GM21529 (cell line): ENCODE measurements at regions not wholly inside any gene's neighbourhood (a gene's known extent, or its start where the extent isn't known, plus 50 kb on each side); places are given as distances from the start of the nearest gene placed in this dataset.

Experiments
- ATAC-seq: cut with Tn5 transposase; IDR thresholded peaks from one replicate; pipeline ENCODE4 v1.9.1; 2021; ENCODE audit not compliant: unreplicated experiment

DNA sequence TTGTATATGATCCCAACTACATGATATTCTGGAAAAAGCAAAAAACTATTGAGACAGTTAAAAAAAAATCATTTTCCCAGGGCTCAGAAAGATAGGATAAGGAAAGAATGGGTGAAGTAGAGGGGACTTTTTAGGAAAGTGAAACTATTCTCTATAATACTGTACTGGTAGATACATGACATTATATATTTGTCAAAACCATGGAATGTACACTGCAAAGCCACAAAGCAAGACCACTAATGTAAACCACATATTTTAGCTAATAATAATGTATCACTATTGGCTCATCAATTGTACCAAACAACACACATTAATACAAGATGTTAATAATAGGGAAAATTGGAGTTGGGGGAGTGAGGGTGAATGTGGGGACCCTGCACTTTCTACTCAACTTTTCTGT, 182.6 kb downstream of the EFNB2 start:
- no peak for ATAC-seq

DNA sequence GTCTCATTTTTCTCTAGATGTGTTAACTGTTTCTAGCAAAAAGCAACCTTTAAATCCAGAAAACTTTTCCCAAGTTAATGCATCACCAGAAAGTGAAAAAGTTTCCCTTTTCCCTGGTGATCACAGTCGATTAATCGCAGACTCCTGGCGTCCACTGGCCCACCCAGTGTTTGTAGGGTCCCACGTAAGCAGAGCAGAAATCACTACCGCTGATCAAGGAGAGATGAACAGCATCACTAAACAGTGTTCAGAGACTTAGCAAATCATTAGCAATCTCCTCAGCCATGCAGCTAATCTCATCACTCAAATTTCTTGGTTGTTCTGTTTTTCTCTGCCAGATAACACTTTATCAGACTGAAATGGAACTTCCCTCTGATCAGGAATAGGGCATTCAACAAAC, 184.2 kb downstream of the EFNB2 start:
- ATAC-seq, result no peak

DNA sequence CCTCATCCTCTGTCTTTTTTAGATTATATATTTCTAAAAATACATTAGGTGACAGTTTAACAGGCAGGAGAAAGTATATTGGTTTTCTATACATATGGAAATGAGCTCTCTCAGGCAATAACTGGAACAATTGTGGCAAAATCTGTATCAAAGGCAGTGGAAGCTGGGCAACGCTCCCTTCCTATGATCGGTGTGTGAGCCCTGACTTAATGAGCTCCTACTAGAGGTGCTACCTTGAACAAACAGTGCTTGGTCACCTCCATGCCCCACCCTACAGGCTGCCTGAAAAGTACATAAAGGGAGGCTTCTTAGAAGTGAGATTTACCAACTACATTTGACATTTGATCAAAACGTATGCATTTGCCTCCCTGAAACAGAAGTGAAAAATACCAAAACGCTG, 185.3 kb downstream of the EFNB2 start:
- no peak for ATAC-seq

DNA sequence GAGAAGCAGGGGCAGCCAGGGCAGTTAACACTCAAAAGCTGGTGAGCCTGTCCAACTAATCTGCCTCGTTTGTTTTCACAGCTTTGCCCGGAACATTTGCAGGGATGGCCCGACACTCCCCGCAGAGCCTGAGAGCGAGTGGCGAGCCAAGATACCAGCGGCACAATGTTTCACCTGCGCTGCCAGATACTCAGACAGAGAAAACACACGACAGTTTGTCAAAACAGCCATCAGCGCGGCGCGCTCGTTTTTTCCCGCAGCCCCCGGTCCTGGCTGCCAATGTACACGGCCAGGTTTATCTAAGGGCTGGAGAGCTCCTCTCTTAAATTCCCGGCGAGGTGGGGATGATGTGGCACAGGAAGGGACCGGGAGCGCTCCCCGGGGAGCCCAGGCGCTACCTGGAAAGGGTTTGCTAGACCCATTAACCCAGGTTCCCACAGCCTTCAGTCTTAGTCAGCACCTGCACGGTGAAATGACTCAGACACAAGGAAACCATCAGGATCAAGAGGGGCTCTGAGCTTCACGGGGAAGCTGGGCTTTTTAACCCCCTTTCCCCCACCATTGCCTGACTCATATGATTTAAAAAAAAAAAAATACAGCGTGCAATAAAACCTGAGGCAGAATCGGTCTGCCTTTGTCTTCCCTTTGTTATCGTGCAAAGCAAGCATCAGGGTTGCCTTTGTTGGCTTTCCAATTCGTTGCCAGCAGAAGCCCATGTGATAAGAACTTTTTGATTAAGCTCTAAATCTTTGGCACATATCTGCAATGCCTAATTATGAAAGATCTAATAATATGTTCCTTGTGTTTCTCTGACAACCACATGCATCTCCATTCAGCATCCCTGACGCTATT, 186.2 kb downstream of the EFNB2 start:
- no peak for ATAC-seq

DNA sequence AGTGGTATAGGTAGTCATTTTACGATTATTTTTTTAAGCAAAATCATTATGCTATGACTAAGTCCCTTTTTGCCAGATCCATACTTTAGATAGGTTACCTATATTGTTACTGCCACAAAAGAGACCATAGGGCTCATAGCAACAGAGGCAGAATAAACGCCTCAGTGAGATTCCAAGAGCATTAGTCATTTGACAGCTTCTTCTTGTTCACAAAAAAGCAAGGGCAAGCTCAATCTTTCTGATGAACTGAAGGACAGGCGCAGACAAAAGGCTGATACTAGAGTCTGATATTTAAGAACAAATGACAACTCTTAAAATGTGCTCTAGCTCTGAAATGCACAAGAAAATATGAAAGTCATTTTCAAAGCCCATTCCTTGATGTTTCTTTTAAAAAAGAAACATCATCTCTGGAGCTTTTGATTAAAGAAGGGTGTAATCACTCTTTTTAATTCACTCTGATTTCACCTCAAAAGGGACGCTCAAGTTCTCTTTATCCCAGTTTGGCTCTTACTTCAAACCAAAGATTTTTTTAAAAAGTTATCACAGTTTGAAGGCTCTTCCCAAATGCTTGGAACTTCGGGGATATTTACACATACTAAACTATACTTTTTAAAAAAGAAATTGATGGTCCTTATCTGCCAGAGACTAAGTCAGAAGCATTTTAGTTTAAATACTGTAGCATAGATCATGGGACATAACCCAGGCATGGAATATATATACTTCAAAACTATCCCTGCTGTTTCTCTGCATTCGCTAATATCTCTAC, 187.2 kb downstream of the EFNB2 start:
- ATAC-seq, result no peak

DNA sequence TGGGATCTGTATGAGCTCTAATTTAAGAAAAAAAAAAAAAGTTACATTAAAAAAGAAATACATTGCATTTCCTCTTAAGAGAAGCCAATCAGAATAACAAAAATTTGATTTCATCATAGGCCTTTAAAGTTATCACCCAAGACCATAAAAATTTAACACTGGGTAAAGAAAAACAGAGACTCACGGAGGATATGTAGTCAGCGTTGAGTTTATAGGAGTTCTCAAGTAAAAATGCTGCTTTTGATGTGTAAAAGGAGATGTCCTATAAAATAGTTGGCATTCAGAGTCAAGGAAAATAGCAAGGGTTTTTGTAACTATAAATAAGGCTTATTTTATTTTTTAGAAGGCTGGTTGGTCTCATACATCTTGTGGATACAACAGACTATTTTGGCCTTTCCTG, 191.1 kb downstream of the EFNB2 start:
- no peak for ATAC-seq

DNA sequence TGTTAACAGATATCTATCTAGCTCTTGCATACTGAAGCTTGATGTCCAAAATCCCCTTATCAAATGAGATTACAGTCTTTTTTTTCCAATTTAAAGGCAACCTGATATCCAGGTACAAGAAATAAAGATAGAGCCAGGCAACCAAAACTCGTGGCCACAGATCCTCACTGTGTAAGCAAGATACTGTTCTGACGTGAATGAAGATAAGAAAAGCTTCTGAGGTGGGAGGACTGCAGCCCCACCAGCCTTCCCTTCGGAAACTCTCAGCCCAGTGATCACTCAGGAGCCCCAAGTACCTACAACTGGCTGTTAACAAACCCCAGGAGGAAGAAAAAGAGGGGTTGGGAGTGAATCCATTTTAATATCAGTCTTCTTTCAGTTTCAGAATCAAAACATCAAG, 191.6 kb downstream of the EFNB2 start:
- ATAC-seq, result no peak

DNA sequence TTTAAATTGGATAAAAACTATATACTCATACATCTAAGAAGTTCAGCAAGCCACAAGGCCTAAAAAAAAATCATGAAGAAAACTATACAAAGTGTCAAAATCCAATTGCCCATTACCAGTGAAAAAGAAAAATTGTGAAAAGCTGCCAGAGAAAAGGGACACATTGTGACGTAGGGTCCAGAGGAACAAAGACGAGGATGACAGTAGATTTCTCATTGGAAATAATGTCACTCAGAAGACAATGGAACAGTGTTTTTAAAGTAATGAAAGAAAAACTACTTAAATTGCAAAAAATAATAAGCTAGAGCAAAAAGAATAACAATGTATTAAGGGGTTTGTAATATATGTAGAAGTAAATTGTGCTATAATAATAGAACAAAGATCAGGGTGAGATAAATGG, 195.2 kb downstream of the EFNB2 start:
- no peak for ATAC-seq

DNA sequence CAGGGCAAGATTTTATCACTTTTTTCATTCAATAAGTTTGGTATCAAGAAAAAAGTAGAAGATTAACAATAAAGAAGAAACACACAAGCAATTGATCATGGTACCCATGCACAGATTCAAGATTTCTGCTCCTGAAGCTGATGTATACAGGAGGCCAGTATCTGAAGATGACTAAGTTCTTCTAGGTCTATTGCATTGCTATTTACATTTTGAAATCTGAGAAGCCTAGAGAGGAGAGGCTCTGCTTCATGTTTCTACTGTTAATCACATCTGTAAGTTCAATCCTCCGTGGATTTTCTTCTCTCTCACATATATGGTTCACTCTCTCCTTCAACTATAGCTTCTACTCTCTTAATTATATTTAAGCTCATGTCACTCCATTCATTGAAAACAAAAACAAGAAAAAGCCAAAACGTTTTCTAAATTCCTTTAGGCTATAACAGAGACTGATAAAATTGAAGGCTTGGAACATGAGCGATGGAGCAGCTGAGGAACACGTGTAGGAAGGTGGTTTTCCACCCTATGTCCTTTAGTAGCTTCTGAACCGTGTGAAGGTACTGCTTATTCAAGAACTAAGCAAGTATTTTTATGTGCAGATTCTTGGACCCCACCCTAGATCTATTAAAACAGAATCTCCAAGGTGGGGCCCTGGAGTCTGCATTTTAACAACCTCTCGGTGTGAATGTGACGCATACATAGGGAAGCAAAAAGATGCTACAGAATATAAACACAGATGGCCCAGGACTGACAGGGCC, 198.2 kb downstream of the EFNB2 start:
- no peak for ATAC-seq

DNA sequence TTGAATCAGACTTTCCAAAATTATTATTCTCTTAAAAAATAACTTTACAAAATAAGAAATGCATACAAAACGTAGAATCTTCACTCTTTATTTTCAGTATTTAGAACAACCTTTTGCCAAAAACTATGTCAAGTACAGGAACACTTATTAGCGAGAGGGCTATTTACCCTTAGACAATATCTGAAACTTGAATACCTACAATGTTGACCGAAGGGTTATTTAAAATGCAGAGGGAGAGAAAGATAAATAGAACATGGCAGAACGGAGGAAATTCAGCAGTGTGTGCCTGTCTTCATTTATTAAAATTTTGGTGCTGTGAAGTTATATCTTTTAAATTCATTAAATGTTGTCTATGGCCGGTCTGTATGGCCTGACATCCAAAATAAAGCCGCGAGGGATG, 198.8 kb downstream of the EFNB2 start:
- ATAC-seq, result no peak

DNA sequence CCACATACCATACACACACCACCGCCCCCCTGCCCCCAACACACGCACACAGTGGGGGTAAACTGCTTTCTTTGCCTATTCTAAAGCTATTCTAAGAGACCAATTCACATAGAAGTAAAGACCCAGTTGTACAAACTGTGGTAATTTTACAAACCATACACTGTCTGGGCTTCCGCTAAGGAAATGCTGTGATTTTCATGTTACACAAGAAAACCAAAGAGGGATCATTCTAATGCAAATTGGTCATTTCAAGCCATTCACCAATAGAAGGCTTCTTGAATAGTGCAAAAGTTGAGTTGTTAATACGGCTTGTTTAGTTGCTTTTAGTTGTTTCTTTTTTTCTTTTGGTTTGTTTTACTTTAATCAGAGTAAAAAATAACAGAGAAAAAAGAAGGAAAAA, 202.8 kb downstream of the EFNB2 start:
- ATAC-seq, result no peak

DNA sequence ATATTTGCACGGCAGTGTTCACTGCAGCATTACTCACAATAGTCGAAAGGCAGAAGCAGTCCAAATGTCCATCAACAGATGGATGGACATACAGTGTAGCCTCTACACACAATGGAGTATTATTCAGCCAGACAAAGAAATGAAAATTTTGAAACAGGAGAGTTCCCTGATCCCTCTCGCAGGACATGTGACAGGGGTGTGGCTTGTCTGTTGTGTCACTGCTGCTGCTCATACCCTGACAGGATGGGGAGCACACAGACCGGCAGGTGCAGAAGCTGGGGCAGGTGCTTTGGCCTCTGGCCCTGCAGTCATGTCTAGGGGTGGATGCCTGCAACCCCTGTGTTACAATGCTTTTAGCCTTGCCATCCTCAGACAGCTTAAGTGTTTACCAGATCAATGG, 204.3 kb downstream of the EFNB2 start:
- no peak for ATAC-seq

DNA sequence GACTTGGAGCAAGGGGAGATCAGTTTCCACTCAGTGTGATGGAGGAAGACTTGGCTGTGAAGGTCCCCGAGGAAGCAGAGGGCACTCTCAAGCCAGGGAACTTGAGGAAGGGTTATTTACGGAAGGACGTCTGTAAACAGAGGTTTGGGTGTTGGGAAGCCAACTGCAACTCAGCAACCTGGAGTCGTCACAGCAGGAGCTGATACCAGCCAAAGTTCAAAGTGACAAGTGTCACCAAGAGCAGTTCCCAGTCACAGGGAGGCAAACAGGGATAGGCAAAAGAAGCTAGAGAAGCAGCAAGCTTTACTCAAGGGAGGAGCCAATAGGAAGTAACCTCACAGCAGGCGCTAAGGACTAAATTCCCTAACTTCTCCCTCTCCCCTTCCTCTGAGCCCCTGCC, 205.5 kb downstream of the EFNB2 start:
- ATAC-seq, result no peak

DNA sequence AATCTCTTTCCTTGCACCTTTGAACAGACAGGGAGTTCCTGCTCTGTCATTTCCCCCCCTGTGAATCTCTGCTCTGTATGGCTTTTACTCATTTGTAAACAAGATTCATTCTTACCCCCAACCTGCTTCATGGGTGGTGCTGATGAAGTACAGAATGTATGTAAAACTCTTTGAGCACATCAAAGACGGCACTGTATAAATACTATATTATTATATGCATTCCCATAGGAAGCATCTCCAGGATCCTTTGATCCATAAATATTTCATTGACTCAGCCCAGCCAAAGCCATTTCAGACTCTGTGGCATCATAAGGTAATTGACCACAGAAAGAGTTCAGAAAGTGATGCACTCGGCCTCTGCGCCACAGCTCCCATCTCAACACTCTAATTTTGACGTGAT, 208.7 kb downstream of the EFNB2 start:
- ATAC-seq, result no peak

DNA sequence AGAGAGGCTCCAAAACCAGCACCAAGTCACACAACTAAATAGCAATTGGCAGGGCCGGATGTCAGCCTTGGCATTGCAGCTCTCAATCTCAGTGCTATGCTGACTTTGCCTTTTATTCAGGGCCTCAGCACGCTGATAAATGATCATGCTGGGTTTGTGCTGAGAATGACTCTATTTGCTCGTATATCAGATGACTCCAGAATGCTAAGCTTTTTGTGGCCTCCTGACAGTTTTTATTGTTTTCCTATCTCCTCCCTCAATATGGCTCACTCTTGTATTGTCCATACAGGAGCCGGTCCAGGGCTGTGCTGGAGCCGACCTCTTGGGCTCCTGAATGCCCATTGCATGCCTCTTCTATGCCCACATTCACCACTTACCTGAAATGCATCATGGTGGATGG, 211.0 kb downstream of the EFNB2 start:
- ATAC-seq, result no peak

DNA sequence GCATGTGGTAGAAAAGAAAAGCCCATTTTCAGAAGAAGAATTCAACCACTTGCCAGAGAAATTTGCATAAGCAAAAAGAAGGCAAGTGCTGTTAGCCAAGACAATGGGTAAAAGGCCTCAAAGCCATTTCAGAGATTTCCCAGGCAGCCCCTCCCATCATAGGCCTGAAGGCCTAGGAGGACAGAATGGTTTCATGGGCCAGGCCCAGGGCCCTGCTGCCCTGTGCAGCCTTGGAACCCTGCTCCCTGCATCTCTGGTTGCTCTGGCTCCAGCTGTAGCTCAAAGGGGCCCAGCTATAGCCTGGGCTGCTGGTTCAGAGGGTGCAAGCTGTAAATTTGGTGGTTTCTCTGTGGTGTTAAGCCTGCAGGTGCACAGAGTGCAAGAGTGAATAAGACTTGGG, 212.8 kb downstream of the EFNB2 start:
- no peak for ATAC-seq

DNA sequence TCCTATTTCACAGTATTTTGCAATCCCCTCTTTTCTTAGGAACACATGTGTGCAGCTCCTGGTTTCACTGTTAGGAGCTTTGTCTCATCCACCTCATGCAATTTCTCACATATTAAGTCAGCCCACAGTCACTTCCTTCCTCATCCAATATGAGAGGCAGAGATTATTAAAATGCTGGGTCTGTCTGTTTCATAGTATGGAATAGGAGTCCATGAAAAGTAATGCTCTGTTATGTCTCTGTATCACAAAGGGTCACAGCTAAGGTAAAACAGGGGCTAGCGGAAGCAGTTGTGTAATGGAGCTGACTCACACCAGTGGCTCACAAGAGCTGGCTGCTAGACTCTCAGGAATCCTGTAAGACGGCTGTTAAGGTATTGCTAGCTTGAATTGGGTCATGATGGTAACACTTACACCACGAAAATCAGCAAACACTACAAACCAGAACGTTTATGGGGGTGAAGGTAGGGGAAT, 216.5 kb downstream of the EFNB2 start:
- no peak for ATAC-seq

DNA sequence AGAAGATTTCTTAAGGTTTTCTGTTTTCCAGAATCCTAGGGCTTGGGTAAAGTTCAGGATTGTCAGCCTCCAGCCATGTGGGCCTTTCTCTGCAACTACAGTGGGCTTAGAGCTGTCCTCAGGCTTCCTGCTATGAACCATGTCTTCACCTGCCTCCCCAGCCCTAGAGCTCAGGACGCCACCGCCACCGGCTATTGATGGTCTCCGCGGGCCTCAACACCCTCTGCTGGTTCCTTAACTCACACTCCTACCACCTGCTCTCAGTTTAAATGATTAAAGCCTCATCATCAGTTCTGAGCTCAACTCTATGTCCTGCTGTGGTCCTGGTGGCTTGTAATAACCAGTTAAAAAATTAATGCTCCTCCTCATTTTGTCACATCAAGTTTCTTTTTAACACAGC, 221.0 kb downstream of the EFNB2 start:
- no peak for ATAC-seq

DNA sequence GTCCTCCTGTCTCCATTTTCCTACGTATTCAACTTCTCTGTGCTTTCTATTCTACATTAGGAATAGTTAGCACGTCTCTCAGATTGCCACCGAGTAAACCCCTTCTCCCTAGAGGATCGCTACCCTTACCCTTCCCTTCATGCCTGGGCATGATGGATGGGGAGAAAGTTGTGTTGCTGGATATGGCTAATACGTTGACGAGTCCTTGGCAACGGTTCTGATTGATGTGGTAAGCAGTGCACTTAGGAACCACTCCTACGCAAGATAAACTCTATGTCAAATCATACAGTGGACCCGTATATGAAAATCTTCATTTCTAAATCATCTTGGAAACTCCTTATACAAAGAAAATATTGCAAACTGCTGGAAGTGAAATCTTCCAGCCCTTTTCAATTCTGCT, 224.5 kb downstream of the EFNB2 start:
- ATAC-seq, result no peak

DNA sequence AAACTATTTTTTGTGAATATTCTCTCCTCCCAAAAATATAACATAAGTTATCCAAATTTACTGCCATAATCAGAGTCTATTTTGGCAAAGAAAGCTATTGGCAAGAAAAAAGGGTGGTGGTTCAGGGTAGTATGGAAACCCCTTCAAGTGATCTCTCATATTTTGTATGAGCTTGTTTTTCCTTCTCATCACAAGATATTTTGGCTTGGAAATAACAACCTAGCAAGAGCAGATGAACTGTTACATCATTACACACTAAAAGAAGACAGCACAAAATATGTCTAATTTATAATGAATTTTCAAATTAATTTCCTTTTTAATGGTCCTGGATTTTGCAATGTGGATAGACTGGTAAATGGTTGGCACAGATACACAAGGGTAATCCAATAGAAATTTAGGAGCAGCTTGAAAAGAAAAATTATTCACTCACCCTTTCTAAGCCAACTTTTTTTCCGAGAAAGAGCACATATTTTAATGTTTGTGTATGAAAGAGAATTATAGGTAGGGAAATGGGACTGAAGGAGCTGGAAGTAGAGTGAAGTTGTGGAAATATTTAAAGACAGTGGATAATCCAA, 225.1 kb downstream of the EFNB2 start:
- ATAC-seq, result no peak

DNA sequence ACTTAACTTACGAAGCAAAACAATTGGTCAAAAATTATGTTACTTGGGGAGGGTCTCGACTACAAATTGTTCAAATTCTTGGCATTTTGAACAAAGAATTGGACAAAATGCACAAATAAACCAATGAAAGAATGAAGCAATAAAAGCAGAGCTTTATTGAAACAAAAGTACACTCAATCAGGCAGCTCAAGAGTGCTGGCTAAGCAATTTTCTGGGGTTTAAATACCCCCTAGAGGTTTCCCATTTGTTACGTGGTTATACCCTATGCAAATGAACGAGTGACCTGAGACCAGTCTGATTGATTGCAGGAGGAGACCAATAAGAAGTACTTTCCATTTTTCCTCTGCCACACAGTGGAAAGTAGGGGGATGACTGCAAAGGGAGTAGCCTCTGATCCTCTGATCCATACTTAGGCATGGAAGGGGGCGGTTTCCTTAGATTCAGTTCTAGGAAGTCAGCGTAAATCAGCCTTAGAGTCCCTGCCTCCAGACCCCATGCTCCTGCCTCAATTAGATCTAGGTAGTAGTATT, 228.6 kb downstream of the EFNB2 start:
- no peak for ATAC-seq
